Right atrium auricular region (tissue), 2 donors: ENCODE measurements at regions not wholly inside any gene's neighbourhood (a gene's known extent, or its start where the extent isn't known, plus 50 kb on each side); places are given as distances from the start of the nearest gene placed in this dataset.

Experiments
- DNase-seq: peaks from one replicate; pipeline ENCODE4 v3.0.0-alpha.2; 2019; ENCODE audit warnings: low spot score
- H3K27ac ChIP-seq, 2 donors: fragments of 200-600 bp; sonication (generic); 1 replicate in 1 of 2; 2 replicates in 1 of 2; pipeline ENCODE4 v1.5.1; 2016 to 2019
- H3K27me3 ChIP-seq, 2 donors: fragments of 200-600 bp; sonication (generic); one replicate each; pipeline versions ENCODE4 v1.5.1 to v1.6.0; 2017 to 2019
- H3K36me3 ChIP-seq: fragments of 200-600 bp; sonication (generic); one replicate; pipeline ENCODE4 v1.5.1; 2016
- H3K4me1 ChIP-seq, 2 donors: fragments of 200-600 bp; sonication (generic); one replicate each; pipeline versions ENCODE4 v1.5.1 to v1.6.0; 2017 to 2019
- H3K4me3 ChIP-seq, 2 donors: fragments of 200-600 bp; sonication (generic); 1 replicate in 1 of 2; 2 replicates in 1 of 2; pipeline ENCODE4 v1.5.1; 2017 to 2019; ENCODE audit warnings: mild to moderate bottlenecking in 1 of 2, moderate library complexity in 1 of 2
- H3K9me3 ChIP-seq, 2 donors: fragments of 200-600 bp; sonication (generic); one replicate each; pipeline ENCODE4 v1.5.1; 2019
- TF ChIP-seq, protein P1 (sequence below), 2 donors: fragments of 200-600 bp; sonication (generic); IDR thresholded peaks; one replicate each; pipeline ENCODE4 v1.5.1; 2019; ENCODE audit warnings: antibody characterized with exemption in 2 of 2

DNA sequence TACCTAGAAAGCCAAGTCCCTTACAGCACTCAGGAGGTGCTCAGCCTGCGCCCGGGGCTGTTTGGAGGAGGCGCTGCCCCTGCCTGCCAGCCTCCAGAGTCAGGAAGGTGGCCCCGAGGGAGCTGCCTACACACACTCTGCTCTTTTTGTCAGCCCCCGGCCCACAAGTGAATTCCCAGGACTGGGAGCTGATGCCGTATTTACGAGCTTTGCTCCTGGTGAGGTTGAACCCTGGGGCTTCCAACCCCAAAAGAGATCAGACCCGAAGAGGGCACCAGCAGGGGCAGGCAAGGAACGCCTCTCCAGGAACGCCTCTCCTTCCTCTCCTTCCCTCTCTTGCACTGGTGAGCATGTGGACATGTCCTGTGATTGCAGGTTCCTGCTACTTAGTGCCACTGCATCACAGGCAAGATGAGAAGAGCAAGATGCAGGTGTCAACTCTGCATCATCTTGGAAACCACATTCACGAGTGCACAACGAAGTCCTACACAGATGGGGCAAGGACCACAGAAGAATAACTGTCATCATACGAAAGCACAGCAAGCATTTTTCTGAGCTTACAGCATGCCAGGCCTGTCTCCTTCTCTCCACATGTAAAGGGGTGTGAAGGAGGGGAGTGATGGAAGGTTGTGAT, 126.7 kb downstream of the NDUFA10 start:
- Histone ChIP-seq H3K4me1 (no peaks in the 10 kb centered on the region), H3K36me3 (no peaks in the 10 kb centered on the region), H3K4me3 (no peak overlapping the region), H3K27me3 (no peaks in the 10 kb centered on the region), H3K27ac (no peak overlapping the region), H3K9me3 (no peaks in the 10 kb centered on the region)
- DNase-seq = peak; percentile 50
- TF ChIP-seq, protein P1, sequence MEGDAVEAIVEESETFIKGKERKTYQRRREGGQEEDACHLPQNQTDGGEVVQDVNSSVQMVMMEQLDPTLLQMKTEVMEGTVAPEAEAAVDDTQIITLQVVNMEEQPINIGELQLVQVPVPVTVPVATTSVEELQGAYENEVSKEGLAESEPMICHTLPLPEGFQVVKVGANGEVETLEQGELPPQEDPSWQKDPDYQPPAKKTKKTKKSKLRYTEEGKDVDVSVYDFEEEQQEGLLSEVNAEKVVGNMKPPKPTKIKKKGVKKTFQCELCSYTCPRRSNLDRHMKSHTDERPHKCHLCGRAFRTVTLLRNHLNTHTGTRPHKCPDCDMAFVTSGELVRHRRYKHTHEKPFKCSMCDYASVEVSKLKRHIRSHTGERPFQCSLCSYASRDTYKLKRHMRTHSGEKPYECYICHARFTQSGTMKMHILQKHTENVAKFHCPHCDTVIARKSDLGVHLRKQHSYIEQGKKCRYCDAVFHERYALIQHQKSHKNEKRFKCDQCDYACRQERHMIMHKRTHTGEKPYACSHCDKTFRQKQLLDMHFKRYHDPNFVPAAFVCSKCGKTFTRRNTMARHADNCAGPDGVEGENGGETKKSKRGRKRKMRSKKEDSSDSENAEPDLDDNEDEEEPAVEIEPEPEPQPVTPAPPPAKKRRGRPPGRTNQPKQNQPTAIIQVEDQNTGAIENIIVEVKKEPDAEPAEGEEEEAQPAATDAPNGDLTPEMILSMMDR (IDR thresholded peaks at IDR 0.05) = no peak

DNA sequence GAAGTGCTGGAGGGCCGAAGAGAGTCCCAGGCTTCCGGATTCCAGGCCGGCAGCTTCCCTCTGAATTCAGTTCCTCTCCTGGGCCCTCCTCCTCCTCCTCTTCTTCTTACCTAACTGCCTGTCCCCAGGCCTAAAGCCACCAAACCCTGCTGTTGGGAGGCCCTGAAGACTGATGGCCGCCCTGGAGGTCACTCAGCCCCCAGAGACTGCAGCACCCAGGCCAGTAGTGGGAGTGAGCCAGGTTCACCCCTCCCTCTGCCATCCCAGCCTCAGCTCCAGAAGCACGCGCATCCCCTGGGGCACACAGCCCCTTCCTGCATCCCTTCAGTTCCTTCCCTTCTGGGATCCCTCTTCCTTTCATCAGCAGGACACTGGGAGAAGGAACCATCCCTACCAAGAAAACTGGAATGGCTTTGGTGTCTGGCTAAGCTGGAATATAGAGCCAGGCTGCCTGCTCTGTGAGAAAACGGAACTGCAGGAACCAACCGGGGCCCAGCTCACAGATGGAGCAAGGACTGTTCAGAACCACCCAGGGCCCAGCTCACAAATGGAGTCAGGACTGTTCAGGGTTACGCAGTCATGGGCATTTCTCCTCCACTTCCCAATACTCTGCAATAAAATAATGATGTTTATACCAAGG, 127.4 kb downstream of the NDUFA10 start:
- peak; percentile 23 for DNase-seq
- no peaks in the 10 kb centered on the region for H3K4me1 ChIP-seq
- no peaks in the 10 kb centered on the region for H3K27me3 ChIP-seq
- no peak overlapping the region for H3K27ac ChIP-seq
- no peaks in the 10 kb centered on the region for H3K9me3 ChIP-seq
- TF ChIP-seq, protein P1 (IDR thresholded peaks at IDR 0.05) = no peak
- no peak overlapping the region for H3K4me3 ChIP-seq
- H3K36me3 ChIP-seq = no peaks in the 10 kb centered on the region

DNA sequence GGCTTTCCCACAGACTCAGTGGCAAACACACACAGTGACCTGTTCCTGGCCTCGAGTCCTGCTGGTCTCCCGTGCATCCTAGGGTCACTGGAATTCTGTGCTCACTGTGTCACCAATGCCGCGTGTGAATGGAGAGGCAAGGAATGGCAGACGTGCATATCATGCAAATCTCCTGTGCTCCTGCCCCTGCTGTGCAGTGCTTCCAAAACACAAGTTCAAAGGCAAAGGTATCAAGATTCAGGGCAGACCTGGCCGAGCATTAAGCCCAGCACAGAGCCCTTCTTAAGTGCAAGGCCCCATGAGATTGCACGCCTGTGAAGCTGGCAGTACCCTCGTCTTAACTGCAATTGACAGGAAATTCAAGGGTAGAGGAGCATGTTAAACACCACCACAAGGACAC, 129.1 kb downstream of the NDUFA10 start:
- Histone ChIP-seq H3K27ac (no peak overlapping the region), H3K27me3 (no peaks in the 10 kb centered on the region)

DNA sequence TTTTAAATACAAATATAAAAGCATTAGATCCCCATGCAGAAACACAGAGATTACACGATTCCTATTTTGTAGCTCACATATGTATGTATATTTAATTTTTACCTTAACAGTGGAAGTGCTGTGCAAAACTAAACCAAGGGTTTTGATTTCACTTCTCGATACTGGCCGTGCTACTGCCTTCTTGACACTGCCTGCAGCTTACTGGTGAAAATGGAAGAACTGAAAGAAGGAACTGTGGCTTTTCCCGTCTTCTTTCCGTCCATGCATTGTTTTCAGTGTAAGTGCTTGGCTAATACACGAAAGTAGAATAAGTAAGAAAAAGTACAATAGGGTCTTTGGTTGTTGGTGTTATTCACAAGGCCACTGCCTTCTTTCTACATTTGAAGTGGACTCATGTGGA, 129.5 kb downstream of the NDUFA10 start:
- DNase-seq = peak; percentile 16
- Histone ChIP-seq H3K27ac (no peak overlapping the region), H3K27me3 (no peaks in the 10 kb centered on the region), H3K4me1 (no peaks in the 10 kb centered on the region), H3K9me3 (no peaks in the 10 kb centered on the region), H3K36me3 (no peaks in the 10 kb centered on the region), H3K4me3 (no peak overlapping the region)
- TF ChIP-seq, protein P1 (IDR thresholded peaks at IDR 0.05) = no peak

More for the DNA sequence above, 129.1 kb downstream of the NDUFA10 start:
- DNase-seq = peak; percentile 46
- no peak overlapping the region for H3K4me3 ChIP-seq
- no peaks in the 10 kb centered on the region for H3K9me3 ChIP-seq
- H3K36me3 ChIP-seq = no peaks in the 10 kb centered on the region
- TF ChIP-seq, protein P1 (IDR thresholded peaks at IDR 0.05) = no peak
- H3K4me1 ChIP-seq = no peaks in the 10 kb centered on the region

DNA sequence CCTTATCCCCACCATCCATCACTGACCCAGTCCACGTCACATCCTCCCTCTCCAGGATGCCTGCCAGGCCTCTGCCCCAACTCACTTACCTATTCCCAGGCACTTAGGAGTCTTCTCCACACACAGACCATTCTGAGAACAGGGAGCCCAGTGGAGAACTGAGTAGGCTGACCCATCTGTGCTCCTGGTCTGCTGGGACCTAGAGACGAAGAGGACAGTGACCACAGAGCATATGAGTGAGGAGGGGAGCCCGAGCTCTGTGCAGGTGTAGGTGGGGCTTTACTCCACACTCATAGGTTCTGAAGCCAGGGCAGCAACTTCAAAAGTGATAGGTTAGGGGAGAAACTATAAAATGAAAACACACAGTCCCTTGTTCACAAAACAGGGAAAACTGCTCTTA, 130.0 kb downstream of the NDUFA10 start:
- Histone ChIP-seq H3K27ac (no peak overlapping the region), H3K4me1 (no peaks in the 10 kb centered on the region), H3K36me3 (no peaks in the 10 kb centered on the region), H3K9me3 (no peaks in the 10 kb centered on the region), H3K4me3 (no peak overlapping the region), H3K27me3 (no peaks in the 10 kb centered on the region)
- peak; percentile 5 for DNase-seq
- TF ChIP-seq, protein P1 (IDR thresholded peaks at IDR 0.05) = no peak
